Activated naive CD8-positive, alpha-beta T cell (primary cell): ENCODE measurements at regions not wholly inside any gene's neighbourhood (a gene's known extent, or its start where the extent isn't known, plus 50 kb on each side); places are given as distances from the start of the nearest gene placed in this dataset.

Experiments used
- H3K27ac Mint-ChIP-seq: one replicate; pipeline ENCODE4 v1.8.0; 2021; ENCODE audit warnings: mixed read lengths
- H3K27me3 Mint-ChIP-seq: one replicate; pipeline ENCODE4 v1.8.0; 2021; ENCODE audit warnings: mixed read lengths
- H3K36me3 Mint-ChIP-seq: one replicate; pipeline ENCODE4 v1.8.0; 2021; ENCODE audit warnings: mixed read lengths
- H3K4me1 Mint-ChIP-seq: one replicate; pipeline ENCODE4 v1.8.0; 2021; ENCODE audit warnings: low read depth, mixed read lengths
- H3K4me3 Mint-ChIP-seq: one replicate; pipeline ENCODE4 v1.8.0; 2021; ENCODE audit warnings: mild to moderate bottlenecking, mixed read lengths
- H3K9me3 Mint-ChIP-seq: one replicate; pipeline ENCODE4 v1.8.0; 2021; ENCODE audit warnings: low read depth, mixed read lengths

- Mint-ChIP-seq H3K36me3 (no peaks in the 10 kb centered on the region), H3K4me3 (no peak overlapping the region), H3K4me1 (no peaks in the 10 kb centered on the region), H3K27me3 (peaks cover 5% of the 10 kb centered on the region), H3K9me3 (no peaks in the 10 kb centered on the region), H3K27ac (no peak overlapping the region)
Measured at GRCh38 chr1:184219883-184220282, 166.9 kb upstream of the C1orf21 start.

DNA sequence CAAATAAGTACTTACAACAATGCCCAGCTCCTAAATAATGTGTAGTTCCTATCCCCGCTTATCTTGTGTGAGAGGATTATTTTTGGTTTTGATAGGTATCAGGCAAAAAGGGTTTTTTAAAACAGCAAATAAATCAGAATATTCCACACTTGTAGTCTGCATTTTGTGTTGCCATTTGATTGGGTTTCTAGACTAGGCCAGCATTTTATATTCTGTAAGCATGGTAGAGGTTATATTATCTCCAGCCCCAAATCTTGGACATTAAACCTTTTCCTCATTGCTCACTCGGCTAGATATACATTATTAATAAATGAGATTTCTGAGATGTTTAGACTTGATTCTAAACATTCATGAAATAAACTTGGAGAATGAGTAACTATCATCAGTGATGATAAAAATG is 165.7 kb upstream of the C1orf21 start:
- peaks cover 4% of the 10 kb centered on the region for H3K27me3 Mint-ChIP-seq
- no peaks in the 10 kb centered on the region for H3K4me1 Mint-ChIP-seq
- no peaks in the 10 kb centered on the region for H3K36me3 Mint-ChIP-seq
- H3K9me3 Mint-ChIP-seq: no peaks in the 10 kb centered on the region
- H3K4me3 Mint-ChIP-seq: no peak overlapping the region
- H3K27ac Mint-ChIP-seq: no peak overlapping the region

- Mint-ChIP-seq H3K4me1 (no peaks in the 10 kb centered on the region), H3K27me3 (no peaks in the 10 kb centered on the region), H3K36me3 (no peaks in the 10 kb centered on the region), H3K9me3 (no peaks in the 10 kb centered on the region), H3K27ac (no peak overlapping the region), H3K4me3 (no peak overlapping the region)
Measured at GRCh38 chr1:184222652-184223052, 164.2 kb upstream of the C1orf21 start.

GRCh38 chr1:184223216-184223615 is 163.6 kb upstream of the C1orf21 start:
- H3K4me1 Mint-ChIP-seq: no peaks in the 10 kb centered on the region
- no peaks in the 10 kb centered on the region for H3K27me3 Mint-ChIP-seq
- no peaks in the 10 kb centered on the region for H3K36me3 Mint-ChIP-seq
- H3K27ac Mint-ChIP-seq: no peak overlapping the region
- H3K9me3 Mint-ChIP-seq: no peaks in the 10 kb centered on the region
- H3K4me3 Mint-ChIP-seq: no peak overlapping the region

DNA sequence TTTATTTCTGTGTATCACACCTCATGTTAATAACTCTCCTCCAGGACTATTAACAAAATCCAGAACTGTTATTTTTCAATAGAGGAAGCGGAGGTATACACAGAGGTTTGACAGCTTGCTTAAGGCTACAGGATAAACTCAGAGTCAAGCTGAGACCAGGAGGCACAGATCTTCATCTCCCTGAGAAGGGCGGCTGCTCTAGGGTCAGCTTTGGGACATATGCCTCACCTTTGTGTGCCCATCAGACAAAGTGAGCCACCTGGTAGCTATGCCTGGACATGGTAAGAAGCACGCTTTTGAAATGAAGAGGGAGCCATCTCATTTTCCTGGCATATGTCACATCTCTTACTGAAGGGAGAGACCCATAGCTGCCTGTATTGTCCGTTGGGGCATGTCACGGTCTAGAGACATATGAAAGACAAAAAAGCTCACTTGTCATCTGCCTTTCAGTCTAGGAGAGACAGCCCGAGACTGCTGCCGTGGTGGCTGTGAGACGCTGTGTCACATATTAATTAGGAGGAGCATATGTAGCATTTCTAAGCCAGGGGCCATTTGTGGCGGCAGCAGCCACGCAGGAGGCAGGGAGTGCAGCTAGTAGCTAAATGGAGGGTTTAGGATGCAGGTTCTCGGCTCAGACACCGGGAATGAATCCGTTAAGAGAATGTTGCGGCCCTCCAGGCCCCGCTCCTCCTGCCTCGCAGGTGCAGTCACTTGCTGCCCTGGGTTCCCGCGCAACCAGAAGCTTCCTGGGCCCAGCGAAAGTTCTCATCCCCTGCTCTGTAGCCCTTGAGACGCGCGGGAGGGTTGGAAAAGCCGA is 161.3 kb upstream of the C1orf21 start:
- Mint-ChIP-seq H3K4me1 (no peaks in the 10 kb centered on the region), H3K27ac (no peak overlapping the region), H3K4me3 (no peak overlapping the region), H3K27me3 (no peaks in the 10 kb centered on the region), H3K36me3 (no peaks in the 10 kb centered on the region), H3K9me3 (no peaks in the 10 kb centered on the region)

- H3K9me3 Mint-ChIP-seq: no peaks in the 10 kb centered on the region
Measured at GRCh38 chr1:184226100-184226487, 160.7 kb upstream of the C1orf21 start.

GRCh38 chr1:184228558-184228957 is 158.3 kb upstream of the C1orf21 start:
- Mint-ChIP-seq H3K27me3 (peaks cover 2% of the 10 kb centered on the region), H3K4me1 (no peaks in the 10 kb centered on the region), H3K4me3 (no peak overlapping the region), H3K36me3 (no peaks in the 10 kb centered on the region), H3K9me3 (no peaks in the 10 kb centered on the region), H3K27ac (no peak overlapping the region)

More at GRCh38 chr1:184226100-184226487, 160.7 kb upstream of the C1orf21 start:
- no peak overlapping the region for H3K4me3 Mint-ChIP-seq
- H3K27me3 Mint-ChIP-seq: no peaks in the 10 kb centered on the region
- no peaks in the 10 kb centered on the region for H3K36me3 Mint-ChIP-seq
- no peak overlapping the region for H3K27ac Mint-ChIP-seq
- no peaks in the 10 kb centered on the region for H3K4me1 Mint-ChIP-seq

GRCh38 chr1:184237588-184237987 is 149.2 kb upstream of the C1orf21 start:
- Mint-ChIP-seq H3K27ac (no peak overlapping the region), H3K4me3 (no peak overlapping the region), H3K36me3 (no peaks in the 10 kb centered on the region), H3K4me1 (no peaks in the 10 kb centered on the region), H3K9me3 (no peaks in the 10 kb centered on the region), H3K27me3 (peaks cover 13% of the 10 kb centered on the region)

DNA sequence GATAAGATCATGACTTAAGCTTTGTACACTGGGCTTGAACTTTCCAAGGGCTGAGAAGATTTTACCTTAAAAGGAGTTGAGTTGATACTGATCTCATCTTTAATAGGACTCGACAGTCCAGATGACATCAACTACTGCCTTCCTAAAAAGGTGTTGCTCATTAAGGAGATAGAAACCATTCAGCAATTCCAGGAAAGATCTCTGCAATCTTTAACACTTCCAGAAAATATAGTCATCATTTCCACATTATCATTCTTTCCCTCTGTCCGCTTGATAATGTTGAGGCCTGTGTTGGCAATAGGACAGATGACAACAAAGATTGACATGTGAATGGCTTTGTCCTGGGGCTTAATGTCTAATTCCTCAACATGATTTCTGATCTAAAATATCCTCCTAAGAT is 145.4 kb upstream of the C1orf21 start:
- no peak overlapping the region for H3K27ac Mint-ChIP-seq
- H3K27me3 Mint-ChIP-seq: peaks cover 7% of the 10 kb centered on the region
- H3K4me3 Mint-ChIP-seq: no peak overlapping the region
- no peaks in the 10 kb centered on the region for H3K4me1 Mint-ChIP-seq
- H3K36me3 Mint-ChIP-seq: no peaks in the 10 kb centered on the region
- H3K9me3 Mint-ChIP-seq: no peaks in the 10 kb centered on the region

- no peaks in the 10 kb centered on the region for H3K9me3 Mint-ChIP-seq
- H3K36me3 Mint-ChIP-seq: no peaks in the 10 kb centered on the region
- H3K4me1 Mint-ChIP-seq: no peaks in the 10 kb centered on the region
- H3K27ac Mint-ChIP-seq: no peak overlapping the region
- H3K4me3 Mint-ChIP-seq: no peak overlapping the region
- peaks cover 4% of the 10 kb centered on the region for H3K27me3 Mint-ChIP-seq
Measured at GRCh38 chr1:184242507-184242943, 144.3 kb upstream of the C1orf21 start.

GRCh38 chr1:184244962-184245361 is 141.9 kb upstream of the C1orf21 start:
- H3K4me3 Mint-ChIP-seq: no peak overlapping the region
- H3K4me1 Mint-ChIP-seq: no peaks in the 10 kb centered on the region
- H3K36me3 Mint-ChIP-seq: no peaks in the 10 kb centered on the region
- H3K27ac Mint-ChIP-seq: no peak overlapping the region
- no peaks in the 10 kb centered on the region for H3K9me3 Mint-ChIP-seq
- peaks cover 8% of the 10 kb centered on the region for H3K27me3 Mint-ChIP-seq

- no peaks in the 10 kb centered on the region for H3K9me3 Mint-ChIP-seq
- no peaks in the 10 kb centered on the region for H3K36me3 Mint-ChIP-seq
- H3K27me3 Mint-ChIP-seq: peaks cover 8% of the 10 kb centered on the region
- H3K27ac Mint-ChIP-seq: no peak overlapping the region
- H3K4me1 Mint-ChIP-seq: no peaks in the 10 kb centered on the region
- H3K4me3 Mint-ChIP-seq: no peak overlapping the region
Measured at GRCh38 chr1:184247671-184248070, 139.2 kb upstream of the C1orf21 start.

GRCh38 chr1:184253921-184254320 is 132.9 kb upstream of the C1orf21 start:
- peaks cover 10% of the 10 kb centered on the region for H3K27me3 Mint-ChIP-seq
- H3K4me1 Mint-ChIP-seq: no peaks in the 10 kb centered on the region
- H3K36me3 Mint-ChIP-seq: no peaks in the 10 kb centered on the region
- H3K9me3 Mint-ChIP-seq: no peaks in the 10 kb centered on the region
- H3K4me3 Mint-ChIP-seq: no peak overlapping the region
- H3K27ac Mint-ChIP-seq: no peak overlapping the region

GRCh38 chr1:184254849-184255248 is 132.0 kb upstream of the C1orf21 start:
- no peaks in the 10 kb centered on the region for H3K9me3 Mint-ChIP-seq
- H3K4me1 Mint-ChIP-seq: no peaks in the 10 kb centered on the region
- no peak overlapping the region for H3K27ac Mint-ChIP-seq
- peaks cover 10% of the 10 kb centered on the region for H3K27me3 Mint-ChIP-seq
- H3K36me3 Mint-ChIP-seq: no peaks in the 10 kb centered on the region
- H3K4me3 Mint-ChIP-seq: no peak overlapping the region

DNA sequence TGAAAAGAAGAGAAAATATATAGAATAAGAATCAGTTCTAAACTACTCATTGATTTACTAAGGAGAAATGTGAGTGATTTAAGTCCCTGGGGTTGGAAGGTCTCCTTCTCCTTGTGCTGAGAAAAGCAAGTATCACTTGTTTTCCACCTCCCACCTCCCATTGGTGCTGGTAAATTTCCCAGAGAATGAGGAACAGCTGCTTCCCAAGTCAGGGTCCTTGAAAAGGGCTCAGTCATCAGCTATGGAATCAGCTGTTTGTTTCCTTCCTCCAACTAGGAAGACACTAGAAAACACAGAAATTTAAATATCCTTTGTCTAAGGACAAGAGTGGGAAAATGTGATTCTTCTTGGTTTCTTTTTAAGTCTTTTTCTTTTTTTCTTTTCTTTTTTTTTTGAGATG is 131.3 kb upstream of the C1orf21 start:
- no peak overlapping the region for H3K27ac Mint-ChIP-seq
- no peaks in the 10 kb centered on the region for H3K4me1 Mint-ChIP-seq
- no peak overlapping the region for H3K4me3 Mint-ChIP-seq
- no peaks in the 10 kb centered on the region for H3K36me3 Mint-ChIP-seq
- peaks cover 14% of the 10 kb centered on the region for H3K27me3 Mint-ChIP-seq
- H3K9me3 Mint-ChIP-seq: no peaks in the 10 kb centered on the region

DNA sequence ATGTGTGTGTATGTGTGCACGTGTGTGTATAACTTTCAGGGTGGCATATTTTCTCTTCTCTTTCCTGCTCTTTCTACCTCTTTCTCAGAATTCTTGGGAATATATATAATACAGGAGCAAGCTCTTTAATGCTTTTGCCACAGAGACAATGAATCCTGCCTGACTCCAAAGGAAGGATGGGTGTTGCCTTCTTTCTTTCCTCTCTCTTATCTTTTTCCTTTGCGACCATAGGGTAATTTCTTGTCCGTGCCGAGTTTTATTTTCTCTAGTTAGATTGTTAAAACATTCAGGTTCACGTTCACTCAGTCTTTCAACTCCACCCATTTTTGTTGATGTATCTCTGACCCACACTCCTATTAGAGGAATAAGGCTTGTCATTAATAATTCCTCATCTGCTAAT is 129.0 kb upstream of the C1orf21 start:
- H3K36me3 Mint-ChIP-seq: no peaks in the 10 kb centered on the region
- H3K9me3 Mint-ChIP-seq: no peaks in the 10 kb centered on the region
- no peaks in the 10 kb centered on the region for H3K4me1 Mint-ChIP-seq
- no peak overlapping the region for H3K27ac Mint-ChIP-seq
- no peak overlapping the region for H3K4me3 Mint-ChIP-seq
- peaks cover 21% of the 10 kb centered on the region for H3K27me3 Mint-ChIP-seq
